GM06990 (cell line): ENCODE measurements at regions not wholly inside any gene's neighbourhood (a gene's known extent, or its start where the extent isn't known, plus 50 kb on each side); places are given as distances from the start of the nearest gene placed in this dataset.

Source experiments
- DNase-seq: peaks from one replicate; pipeline ENCODE4 v3.0.0-alpha.2; 2011; ENCODE audit not compliant: insufficient read length; ENCODE audit errors: extremely low read depth
- H3K27me3 ChIP-seq: replicated peaks from 2 replicates; pipeline ENCODE4 v1.6.0; 2011; ENCODE audit warnings: low read length; ENCODE audit not compliant: control insufficient read depth, insufficient read depth
- H3K36me3 ChIP-seq: 2 replicates; pipeline ENCODE4 v1.5.1; 2011; ENCODE audit warnings: low read length; ENCODE audit not compliant: control insufficient read depth, insufficient read depth
- H3K4me3 ChIP-seq: replicated peaks from 2 replicates; pipeline ENCODE4 v1.5.1; 2011; ENCODE audit warnings: low read depth, mild to moderate bottlenecking, control low read depth, low read length
- TF ChIP-seq, protein P1 (sequence below): IDR thresholded peaks from 2 replicates; pipeline ENCODE4 v1.5.1; 2011; ENCODE audit warnings: low read length, control low read depth, mild to moderate bottlenecking, inconsistent platforms; ENCODE audit not compliant: insufficient read depth, poor library complexity, severe bottlenecking

- Histone ChIP-seq H3K27me3 (no peaks in the 10 kb centered on the region), H3K4me3 (no peak overlapping the region), H3K36me3 (no peaks in the 10 kb centered on the region)
- TF ChIP-seq, protein P1, sequence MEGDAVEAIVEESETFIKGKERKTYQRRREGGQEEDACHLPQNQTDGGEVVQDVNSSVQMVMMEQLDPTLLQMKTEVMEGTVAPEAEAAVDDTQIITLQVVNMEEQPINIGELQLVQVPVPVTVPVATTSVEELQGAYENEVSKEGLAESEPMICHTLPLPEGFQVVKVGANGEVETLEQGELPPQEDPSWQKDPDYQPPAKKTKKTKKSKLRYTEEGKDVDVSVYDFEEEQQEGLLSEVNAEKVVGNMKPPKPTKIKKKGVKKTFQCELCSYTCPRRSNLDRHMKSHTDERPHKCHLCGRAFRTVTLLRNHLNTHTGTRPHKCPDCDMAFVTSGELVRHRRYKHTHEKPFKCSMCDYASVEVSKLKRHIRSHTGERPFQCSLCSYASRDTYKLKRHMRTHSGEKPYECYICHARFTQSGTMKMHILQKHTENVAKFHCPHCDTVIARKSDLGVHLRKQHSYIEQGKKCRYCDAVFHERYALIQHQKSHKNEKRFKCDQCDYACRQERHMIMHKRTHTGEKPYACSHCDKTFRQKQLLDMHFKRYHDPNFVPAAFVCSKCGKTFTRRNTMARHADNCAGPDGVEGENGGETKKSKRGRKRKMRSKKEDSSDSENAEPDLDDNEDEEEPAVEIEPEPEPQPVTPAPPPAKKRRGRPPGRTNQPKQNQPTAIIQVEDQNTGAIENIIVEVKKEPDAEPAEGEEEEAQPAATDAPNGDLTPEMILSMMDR: no peak
- no peak for DNase-seq
Measured at GRCh38 chr9:26437056-26437711, 455.4 kb downstream of the CAAP1 start.

- TF ChIP-seq, protein P1: no peak
Measured at GRCh38 chr9:26426551-26427131, 466.0 kb downstream of the CAAP1 start.

GRCh38 chr9:26418480-26418879 is 474.1 kb downstream of the CAAP1 start:
- no peaks in the 10 kb centered on the region for H3K36me3 ChIP-seq
- H3K27me3 ChIP-seq: no peaks in the 10 kb centered on the region
- H3K4me3 ChIP-seq: no peak overlapping the region
- no peak for DNase-seq
- TF ChIP-seq, protein P1: no peak

More at GRCh38 chr9:26426551-26427131, 466.0 kb downstream of the CAAP1 start:
- Histone ChIP-seq H3K36me3 (no peaks in the 10 kb centered on the region), H3K27me3 (no peaks in the 10 kb centered on the region), H3K4me3 (no peak overlapping the region)
- DNase-seq: no peak

DNA sequence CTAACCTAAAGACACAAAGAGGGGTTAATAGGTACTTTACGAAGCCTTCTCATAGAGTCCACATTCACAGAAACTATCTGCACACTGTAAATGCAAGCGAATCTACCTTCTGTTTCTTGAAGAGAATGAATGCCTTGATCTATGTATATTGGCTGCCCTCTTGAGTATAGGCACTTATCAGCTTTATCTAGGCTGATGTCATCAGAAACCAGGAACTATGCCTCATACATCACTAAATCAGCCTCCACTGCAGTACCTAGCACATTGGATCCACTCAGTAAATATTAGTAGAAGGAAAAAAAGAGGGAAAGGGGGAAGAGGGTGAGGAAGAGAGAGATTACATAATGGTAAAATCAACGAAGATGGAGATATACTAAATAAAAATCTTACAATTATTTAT is 477.1 kb downstream of the CAAP1 start:
- Histone ChIP-seq H3K36me3 (no peaks in the 10 kb centered on the region), H3K4me3 (no peak overlapping the region), H3K27me3 (no peaks in the 10 kb centered on the region)
- TF ChIP-seq, protein P1: no peak
- no peak for DNase-seq

DNA sequence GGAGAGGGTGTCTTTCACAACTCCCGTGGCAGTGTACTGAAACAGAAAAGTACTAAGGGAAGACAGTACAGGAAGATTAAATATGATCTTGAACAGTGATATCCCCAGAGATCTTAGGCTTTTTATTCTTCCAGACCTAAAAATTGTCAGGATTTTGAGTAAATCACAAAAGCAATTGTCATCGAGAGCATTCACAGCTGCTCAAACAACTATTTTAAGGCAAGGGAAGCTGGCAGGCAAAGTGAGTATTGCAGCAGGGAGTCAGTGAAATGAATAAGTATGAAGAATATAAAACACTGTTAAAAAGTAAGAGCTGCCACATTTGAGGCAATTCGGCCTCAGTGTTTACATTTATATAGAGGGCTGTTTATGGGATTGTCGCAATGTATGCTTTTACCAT is 479.0 kb downstream of the CAAP1 start:
- TF ChIP-seq, protein P1: no peak
- no peak for DNase-seq
- no peaks in the 10 kb centered on the region for H3K36me3 ChIP-seq
- no peaks in the 10 kb centered on the region for H3K27me3 ChIP-seq
- no peak overlapping the region for H3K4me3 ChIP-seq
